HepG2 (cell line): ENCODE measurements at regions not wholly inside any gene's neighbourhood (a gene's known extent, or its start where the extent isn't known, plus 50 kb on each side); places are given as distances from the start of the nearest gene placed in this dataset.

Source experiments
- CTCF ChIP-seq: sonication (generic); formaldehyde crosslinking; IDR thresholded peaks from 2 replicates; pipeline ENCODE4 v1.5.0; 2020; ENCODE audit warnings: mild to moderate bottlenecking, missing genetic modification reagents, moderate library complexity
- FOXK2 ChIP-seq: fragments of 450-650 bp; IDR thresholded peaks from 2 replicates; pipeline ENCODE4 v1.6.1; 2016

- TF ChIP-seq CTCF (CRISPR knock-in tag) (no peak), FOXK2 (no peak)
Measured at GRCh38 chr22:44578516-44579230, 80.6 kb upstream of the RTL6 start.
